Stomach smooth muscle (tissue), 2 donors: ENCODE measurements at regions not wholly inside any gene's neighbourhood (a gene's known extent, or its start where the extent isn't known, plus 50 kb on each side); places are given as distances from the start of the nearest gene placed in this dataset.

Source experiments
- H3K27ac ChIP-seq: one replicate; pipeline ENCODE4 v1.7.0; 2013; ENCODE audit warnings: mild to moderate bottlenecking, low read length, inconsistent platforms
- H3K27me3 ChIP-seq, 2 donors: one replicate each; pipeline ENCODE4 v1.7.0; 2013; ENCODE audit warnings: low read length in 2 of 2; ENCODE audit not compliant: insufficient read depth in 2 of 2, control insufficient read depth in 1 of 2
- H3K36me3 ChIP-seq, 2 donors: one replicate each; pipeline ENCODE4 v1.7.0; 2013; ENCODE audit warnings: low read length in 2 of 2; ENCODE audit not compliant: control insufficient read depth in 2 of 2, insufficient read depth in 2 of 2
- H3K4me1 ChIP-seq: one replicate; pipeline ENCODE4 v1.7.0; 2013; ENCODE audit warnings: low read length; ENCODE audit not compliant: control insufficient read depth, insufficient read depth
- H3K4me3 ChIP-seq, 2 donors: one replicate each; pipeline ENCODE4 v1.7.0; 2013; ENCODE audit warnings: low read length in 2 of 2
- H3K9ac ChIP-seq, 2 donors: one replicate each; pipeline ENCODE4 v1.7.0; 2013; ENCODE audit warnings: low read length in 2 of 2, mild to moderate bottlenecking in 1 of 2
- H3K9me3 ChIP-seq, 2 donors: one replicate each; pipeline ENCODE4 v1.7.0; 2013; ENCODE audit warnings: low read length in 2 of 2; ENCODE audit not compliant: control insufficient read depth in 2 of 2
- donor health status: healthy.
- donor health status: Pancreatic carcinoma.

- Histone ChIP-seq H3K4me1 (no peaks in the 10 kb centered on the region), H3K27ac (no peak overlapping the region), H3K4me3 (no peak overlapping the region), H3K36me3 (no peaks in the 10 kb centered on the region), H3K27me3 (no peaks in the 10 kb centered on the region), H3K9ac (no peak overlapping the region), H3K9me3 (no peaks in the 10 kb centered on the region)
These were observed 51.9 kb upstream of the EPHA7 start for GRCh38 chr6:93471281-93471680.
